ENCODE measurements at regions not wholly inside any gene's neighbourhood (a gene's known extent, or its start where the extent isn't known, plus 50 kb on each side); places are given as distances from the start of the nearest gene placed in this dataset.

- Histone ChIP-seq H3K9me3 (no peaks in the 10 kb centered on the region), H3K27me3 (no peaks in the 10 kb centered on the region), H3K4me1 (peaks cover 0 to 23% (median 2%) of the 10 kb centered on the region in 12 donors), H3K4me3 (no peak overlapping the region), H3K36me3 (no peaks in the 10 kb centered on the region), H3K27ac (peak overlapping the region in 1 of 12 donors; percentile 81)
- intact Hi-C loops (cut with DNase I): no loop called here
- no peak for TF ChIP-seq POLR2A (IDR thresholded peaks at IDR 0.05)
- TF ChIP-seq, protein P1, sequence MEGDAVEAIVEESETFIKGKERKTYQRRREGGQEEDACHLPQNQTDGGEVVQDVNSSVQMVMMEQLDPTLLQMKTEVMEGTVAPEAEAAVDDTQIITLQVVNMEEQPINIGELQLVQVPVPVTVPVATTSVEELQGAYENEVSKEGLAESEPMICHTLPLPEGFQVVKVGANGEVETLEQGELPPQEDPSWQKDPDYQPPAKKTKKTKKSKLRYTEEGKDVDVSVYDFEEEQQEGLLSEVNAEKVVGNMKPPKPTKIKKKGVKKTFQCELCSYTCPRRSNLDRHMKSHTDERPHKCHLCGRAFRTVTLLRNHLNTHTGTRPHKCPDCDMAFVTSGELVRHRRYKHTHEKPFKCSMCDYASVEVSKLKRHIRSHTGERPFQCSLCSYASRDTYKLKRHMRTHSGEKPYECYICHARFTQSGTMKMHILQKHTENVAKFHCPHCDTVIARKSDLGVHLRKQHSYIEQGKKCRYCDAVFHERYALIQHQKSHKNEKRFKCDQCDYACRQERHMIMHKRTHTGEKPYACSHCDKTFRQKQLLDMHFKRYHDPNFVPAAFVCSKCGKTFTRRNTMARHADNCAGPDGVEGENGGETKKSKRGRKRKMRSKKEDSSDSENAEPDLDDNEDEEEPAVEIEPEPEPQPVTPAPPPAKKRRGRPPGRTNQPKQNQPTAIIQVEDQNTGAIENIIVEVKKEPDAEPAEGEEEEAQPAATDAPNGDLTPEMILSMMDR (IDR thresholded peaks at IDR 0.05): no peak
- no peak for ATAC-seq
- DNase-seq: no peak
- 67 to 82% (median 75%) methylated on average over 5 of the region's 5 CpGs for WGBS, 4 donors
These were observed 109.6 kb upstream of the CDC42EP3 start for GRCh38 chr2:37781028-37781427.

DNA sequence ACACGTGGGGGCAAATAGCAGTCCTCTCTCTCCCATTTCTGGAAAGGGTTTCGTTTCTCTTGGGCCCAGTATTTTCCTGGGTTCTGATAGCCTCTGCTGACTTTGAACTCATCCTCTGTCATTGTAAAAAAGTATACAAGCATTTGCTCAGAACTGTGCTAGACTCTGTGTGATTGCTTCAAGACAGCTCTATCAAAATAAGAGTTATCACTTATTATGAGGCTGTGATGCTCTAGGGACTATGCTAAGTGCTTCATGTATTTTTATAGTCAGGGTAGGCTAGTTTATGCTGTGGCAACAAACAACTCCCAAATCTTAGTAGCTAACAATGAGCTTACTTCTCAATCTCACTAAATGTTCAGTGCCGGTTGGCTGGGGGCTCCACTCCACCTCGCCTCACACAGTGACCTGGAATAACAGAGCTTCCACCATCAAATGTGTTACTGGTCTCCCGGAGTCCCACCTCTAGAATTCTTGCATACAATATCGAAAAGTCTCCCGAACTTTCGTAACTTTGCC lies 110.8 kb upstream of the CDC42EP3 start:
- TF ChIP-seq, protein P1 (IDR thresholded peaks at IDR 0.05): no peak
- TF ChIP-seq POLR2A (IDR thresholded peaks at IDR 0.05): no peak
- Histone ChIP-seq H3K9me3 (no peaks in the 10 kb centered on the region), H3K27me3 (no peaks in the 10 kb centered on the region), H3K36me3 (no peaks in the 10 kb centered on the region), H3K4me3 (no peak overlapping the region), H3K4me1 (peaks cover 0 to 13% (median 0%) of the 10 kb centered on the region in 12 donors), H3K27ac (peak overlapping the region in 1 of 12 donors; percentile 81)
- intact Hi-C loops (cut with DNase I): no loop called here
- DNase-seq: no peak
- ATAC-seq: no peak
- 87 to 94% (median 94%) methylated on average over 8 of the region's 8 CpGs for WGBS, 4 donors

- TF ChIP-seq, protein P1 (IDR thresholded peaks at IDR 0.05): no peak
- TF ChIP-seq POLR2A (IDR thresholded peaks at IDR 0.05): no peak
- Histone ChIP-seq H3K4me3 (no peak overlapping the region), H3K27ac (peak overlapping the region in 1 of 12 donors; percentile 81), H3K36me3 (no peaks in the 10 kb centered on the region), H3K27me3 (no peaks in the 10 kb centered on the region), H3K4me1 (peaks cover 0 to 11% (median 0%) of the 10 kb centered on the region in 12 donors), H3K9me3 (peaks cover 0 to 5% (median 0%) of the 10 kb centered on the region in 12 donors)
- no peak for DNase-seq
- 70 to 77% (median 72%) methylated on average over 10 of the region's 10 CpGs for WGBS, 4 donors
- ATAC-seq: peak in 1 of 4 donors; percentile 16
- intact Hi-C loops (cut with DNase I): no loop called here
These were observed 111.4 kb upstream of the CDC42EP3 start for GRCh38 chr2:37782721-37783371.

DNA sequence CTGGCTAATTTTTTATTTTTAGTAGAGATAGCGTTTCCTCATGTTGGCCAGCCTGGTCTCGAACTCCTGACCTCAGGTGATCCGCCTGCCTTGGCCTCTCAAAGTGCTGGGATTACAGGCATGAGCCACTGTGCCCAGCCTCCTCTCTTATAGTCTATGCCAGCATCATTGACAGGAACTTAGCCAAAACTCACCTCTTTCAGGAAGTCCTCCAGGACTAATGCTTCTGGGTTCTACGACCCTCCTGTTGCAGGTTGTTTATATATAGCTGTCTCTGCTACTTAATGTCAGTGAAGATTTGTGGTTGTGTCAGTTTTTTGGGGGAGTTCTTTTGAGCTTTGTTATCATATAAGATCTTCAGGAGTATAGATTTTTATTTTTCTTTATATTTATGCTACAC lies 112.1 kb upstream of the CDC42EP3 start:
- H3K27me3 ChIP-seq: no peaks in the 10 kb centered on the region
- DNase-seq (no peak), ATAC-seq (no peak)
- H3K27ac ChIP-seq: peak overlapping the region in 1 of 12 donors; percentile 81
- H3K9me3 ChIP-seq: peaks cover 0 to 12% (median 6%) of the 10 kb centered on the region in 12 donors
- peaks cover 0 to 11% (median 0%) of the 10 kb centered on the region in 12 donors for H3K4me1 ChIP-seq
- H3K4me3 ChIP-seq: no peak overlapping the region
- no peaks in the 10 kb centered on the region for H3K36me3 ChIP-seq
- 73 to 98% (median 90%) methylated on average over 4 of the region's 4 CpGs for WGBS, 4 donors
- intact Hi-C loops (cut with DNase I): no loop called here
- TF ChIP-seq, protein P1 (IDR thresholded peaks at IDR 0.05): no peak
- no peak for TF ChIP-seq POLR2A (IDR thresholded peaks at IDR 0.05)
